Kidney epithelial cell (primary cell): ENCODE measurements at regions not wholly inside any gene's neighbourhood (a gene's known extent, or its start where the extent isn't known, plus 50 kb on each side); places are given as distances from the start of the nearest gene placed in this dataset.

Source experiments
- DNase-seq: peaks from one replicate; pipeline ENCODE4 v3.0.0-alpha.2; 2010; ENCODE audit warnings: low read depth
- H3K27me3 ChIP-seq: 2 replicates; pipeline ENCODE4 v1.6.0; 2011; ENCODE audit warnings: low read length; ENCODE audit not compliant: control insufficient read depth, insufficient read depth
- H3K36me3 ChIP-seq: 2 replicates; pipeline ENCODE4 v1.5.1; 2011; ENCODE audit warnings: low read length; ENCODE audit not compliant: control insufficient read depth, insufficient read depth
- H3K4me3 ChIP-seq: 2 replicates; pipeline ENCODE4 v1.5.1; 2011; ENCODE audit warnings: low read depth, mild to moderate bottlenecking, control low read depth, low read length
- TF ChIP-seq, protein P1 (sequence below): IDR thresholded peaks from 2 replicates; pipeline ENCODE4 v1.5.1; 2011; ENCODE audit warnings: mild to moderate bottlenecking, moderate library complexity, low read length, control low read depth, inconsistent platforms; ENCODE audit not compliant: insufficient read depth, poor library complexity, severe bottlenecking

- H3K4me3 ChIP-seq, result no peak overlapping the region
- H3K27me3 ChIP-seq, result no peaks in the 10 kb centered on the region
- no peak for DNase-seq
- TF ChIP-seq, protein P1, sequence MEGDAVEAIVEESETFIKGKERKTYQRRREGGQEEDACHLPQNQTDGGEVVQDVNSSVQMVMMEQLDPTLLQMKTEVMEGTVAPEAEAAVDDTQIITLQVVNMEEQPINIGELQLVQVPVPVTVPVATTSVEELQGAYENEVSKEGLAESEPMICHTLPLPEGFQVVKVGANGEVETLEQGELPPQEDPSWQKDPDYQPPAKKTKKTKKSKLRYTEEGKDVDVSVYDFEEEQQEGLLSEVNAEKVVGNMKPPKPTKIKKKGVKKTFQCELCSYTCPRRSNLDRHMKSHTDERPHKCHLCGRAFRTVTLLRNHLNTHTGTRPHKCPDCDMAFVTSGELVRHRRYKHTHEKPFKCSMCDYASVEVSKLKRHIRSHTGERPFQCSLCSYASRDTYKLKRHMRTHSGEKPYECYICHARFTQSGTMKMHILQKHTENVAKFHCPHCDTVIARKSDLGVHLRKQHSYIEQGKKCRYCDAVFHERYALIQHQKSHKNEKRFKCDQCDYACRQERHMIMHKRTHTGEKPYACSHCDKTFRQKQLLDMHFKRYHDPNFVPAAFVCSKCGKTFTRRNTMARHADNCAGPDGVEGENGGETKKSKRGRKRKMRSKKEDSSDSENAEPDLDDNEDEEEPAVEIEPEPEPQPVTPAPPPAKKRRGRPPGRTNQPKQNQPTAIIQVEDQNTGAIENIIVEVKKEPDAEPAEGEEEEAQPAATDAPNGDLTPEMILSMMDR, result no peak
- H3K36me3 ChIP-seq, result no peaks in the 10 kb centered on the region
Observed at GRCh38 chr6:4460586-4461475, 315.4 kb upstream of the CDYL start.

GRCh38 chr6:4459996-4460395 lies 316.2 kb upstream of the CDYL start:
- no peak for DNase-seq
- H3K36me3 ChIP-seq, result no peaks in the 10 kb centered on the region
- H3K4me3 ChIP-seq, result no peak overlapping the region
- TF ChIP-seq, protein P1, result no peak
- H3K27me3 ChIP-seq, result no peaks in the 10 kb centered on the region

GRCh38 chr6:4459032-4459431 lies 317.2 kb upstream of the CDYL start:
- DNase-seq, result peak; percentile 52
- no peaks in the 10 kb centered on the region for H3K27me3 ChIP-seq
- TF ChIP-seq, protein P1, result no peak
- no peaks in the 10 kb centered on the region for H3K36me3 ChIP-seq
- no peak overlapping the region for H3K4me3 ChIP-seq

GRCh38 chr6:4451718-4452117 lies 316.3 kb upstream of the ECI2 start:
- no peak for DNase-seq
- Histone ChIP-seq H3K36me3 (no peaks in the 10 kb centered on the region), H3K27me3 (no peaks in the 10 kb centered on the region), H3K4me3 (no peak overlapping the region)
- TF ChIP-seq, protein P1, result no peak

GRCh38 chr6:4451081-4451480 lies 315.7 kb upstream of the ECI2 start:
- TF ChIP-seq, protein P1, result no peak
- no peak for DNase-seq
- no peak overlapping the region for H3K4me3 ChIP-seq
- no peaks in the 10 kb centered on the region for H3K27me3 ChIP-seq
- no peaks in the 10 kb centered on the region for H3K36me3 ChIP-seq

GRCh38 chr6:4450237-4450636 lies 314.9 kb upstream of the ECI2 start:
- Histone ChIP-seq H3K27me3 (no peaks in the 10 kb centered on the region), H3K36me3 (no peaks in the 10 kb centered on the region), H3K4me3 (no peak overlapping the region)
- no peak for DNase-seq
- TF ChIP-seq, protein P1, result no peak
